ENCODE measurements at regions not wholly inside any gene's neighbourhood (a gene's known extent, or its start where the extent isn't known, plus 50 kb on each side); places are given as distances from the start of the nearest gene placed in this dataset.

DNA sequence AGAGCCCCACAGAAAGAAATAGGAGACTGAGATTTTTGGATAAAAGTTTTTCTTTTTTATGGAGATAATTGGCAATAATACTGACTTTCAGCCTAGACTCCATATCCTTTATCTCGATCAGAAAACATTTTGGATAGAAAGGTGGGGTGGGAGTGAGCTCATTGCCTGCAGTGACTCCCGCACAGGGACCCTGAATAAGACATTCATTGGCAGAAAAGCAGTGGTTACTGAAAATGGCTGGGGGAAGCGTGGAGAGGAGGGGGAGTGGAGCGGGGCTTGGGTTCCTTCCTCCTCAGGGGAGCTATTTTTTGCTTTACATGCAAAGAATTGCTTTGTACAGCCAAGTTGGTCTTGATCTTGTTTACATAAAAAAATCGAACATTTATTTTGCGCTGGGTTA, 90.4 kb upstream of the BMPER start:
- Mint-ChIP-seq H3K4me1 (ENCODE audit: unreplicated experiment) (peaks cover 16% of the 10 kb centered on the region), H3K36me3 (ENCODE audit: unreplicated experiment) (peaks cover 3% of the 10 kb centered on the region), H3K27ac (ENCODE audit: unreplicated experiment) (no peak overlapping the region), H3K4me3 (ENCODE audit: unreplicated experiment) (no peak overlapping the region), H3K27me3 (ENCODE audit: unreplicated experiment) (peaks cover 10% of the 10 kb centered on the region), H3K9me3 (ENCODE audit: unreplicated experiment) (peaks cover 6% of the 10 kb centered on the region)
- TF ChIP-seq, protein P1, sequence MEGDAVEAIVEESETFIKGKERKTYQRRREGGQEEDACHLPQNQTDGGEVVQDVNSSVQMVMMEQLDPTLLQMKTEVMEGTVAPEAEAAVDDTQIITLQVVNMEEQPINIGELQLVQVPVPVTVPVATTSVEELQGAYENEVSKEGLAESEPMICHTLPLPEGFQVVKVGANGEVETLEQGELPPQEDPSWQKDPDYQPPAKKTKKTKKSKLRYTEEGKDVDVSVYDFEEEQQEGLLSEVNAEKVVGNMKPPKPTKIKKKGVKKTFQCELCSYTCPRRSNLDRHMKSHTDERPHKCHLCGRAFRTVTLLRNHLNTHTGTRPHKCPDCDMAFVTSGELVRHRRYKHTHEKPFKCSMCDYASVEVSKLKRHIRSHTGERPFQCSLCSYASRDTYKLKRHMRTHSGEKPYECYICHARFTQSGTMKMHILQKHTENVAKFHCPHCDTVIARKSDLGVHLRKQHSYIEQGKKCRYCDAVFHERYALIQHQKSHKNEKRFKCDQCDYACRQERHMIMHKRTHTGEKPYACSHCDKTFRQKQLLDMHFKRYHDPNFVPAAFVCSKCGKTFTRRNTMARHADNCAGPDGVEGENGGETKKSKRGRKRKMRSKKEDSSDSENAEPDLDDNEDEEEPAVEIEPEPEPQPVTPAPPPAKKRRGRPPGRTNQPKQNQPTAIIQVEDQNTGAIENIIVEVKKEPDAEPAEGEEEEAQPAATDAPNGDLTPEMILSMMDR (IDR thresholded peaks at IDR 0.05), result no peak
- DNase-seq (ENCODE audit: extremely low spot score, unreplicated experiment), result no peak

DNA sequence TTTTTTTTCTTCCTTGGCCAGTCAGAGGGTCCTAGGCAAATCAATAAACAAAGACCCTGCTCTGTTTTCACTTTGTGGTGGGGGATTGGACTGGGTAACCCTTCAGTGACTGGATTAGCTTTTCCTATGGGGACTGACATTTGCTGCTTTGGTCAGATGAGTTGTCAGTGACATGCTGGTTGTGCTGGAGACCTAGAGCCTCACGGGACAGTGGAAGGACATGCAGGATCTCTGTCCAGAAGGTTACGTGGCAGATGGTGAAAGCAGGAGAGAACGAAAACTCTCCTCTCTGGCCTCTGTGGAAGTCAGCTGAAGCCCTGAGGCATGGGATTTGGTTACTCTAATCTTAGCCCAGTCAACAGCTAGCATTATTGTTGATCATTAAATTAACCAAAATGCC, 90.0 kb upstream of the BMPER start:
- Mint-ChIP-seq H3K9me3 (ENCODE audit: unreplicated experiment) (peaks cover 9% of the 10 kb centered on the region), H3K4me1 (ENCODE audit: unreplicated experiment) (peaks cover 16% of the 10 kb centered on the region), H3K27me3 (ENCODE audit: unreplicated experiment) (peaks cover 10% of the 10 kb centered on the region), H3K4me3 (ENCODE audit: unreplicated experiment) (no peak overlapping the region), H3K36me3 (ENCODE audit: unreplicated experiment) (peaks cover 5% of the 10 kb centered on the region), H3K27ac (ENCODE audit: unreplicated experiment) (no peak overlapping the region)
- TF ChIP-seq, protein P1 (IDR thresholded peaks at IDR 0.05), result no peak
- no peak for DNase-seq (ENCODE audit: extremely low spot score, unreplicated experiment)

DNA sequence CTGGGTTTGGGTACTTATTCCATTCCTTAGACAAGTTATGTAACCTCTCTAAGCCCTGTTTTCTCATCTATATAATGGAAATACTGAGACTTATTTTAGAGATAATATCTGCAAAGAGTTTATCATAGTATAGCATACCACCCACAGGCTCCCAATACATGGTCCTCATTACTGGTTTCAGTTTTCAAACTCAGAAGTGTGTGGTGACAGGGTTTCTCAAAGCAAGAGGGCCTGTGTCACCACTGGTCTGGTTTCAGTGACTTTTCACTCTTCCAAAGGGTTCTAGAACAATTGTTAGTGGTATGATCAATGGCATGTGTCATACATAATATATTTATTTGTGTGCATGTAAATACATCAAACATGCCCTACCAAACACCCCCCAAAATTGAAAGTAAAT, 89.2 kb upstream of the BMPER start:
- Mint-ChIP-seq H3K36me3 (ENCODE audit: unreplicated experiment) (peaks cover 5% of the 10 kb centered on the region), H3K4me1 (ENCODE audit: unreplicated experiment) (peaks cover 16% of the 10 kb centered on the region)
- TF ChIP-seq, protein P1 (IDR thresholded peaks at IDR 0.05), result no peak

DNA sequence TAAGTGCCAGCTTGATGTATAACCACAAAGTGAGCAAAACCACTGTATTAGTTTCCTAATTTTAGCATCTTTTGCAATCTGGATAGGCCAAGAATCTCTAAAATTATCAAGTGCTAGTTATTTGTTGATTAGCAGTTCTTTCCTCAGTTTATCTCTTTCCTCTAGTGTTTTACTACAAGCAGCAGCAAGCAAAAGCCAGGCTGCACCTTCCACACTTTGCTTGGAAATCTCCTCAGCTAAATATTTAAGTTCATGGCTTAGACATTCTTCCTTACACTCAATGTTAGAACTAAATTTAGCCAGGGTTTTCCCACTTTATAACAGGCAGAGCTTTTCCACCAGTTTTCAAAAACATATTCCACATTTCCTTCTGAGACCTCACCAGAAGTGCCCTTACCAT, 85.7 kb upstream of the BMPER start:
- Mint-ChIP-seq H3K27me3 (ENCODE audit: unreplicated experiment) (peaks cover 10% of the 10 kb centered on the region), H3K4me3 (ENCODE audit: unreplicated experiment) (no peak overlapping the region), H3K36me3 (ENCODE audit: unreplicated experiment) (peaks cover 5% of the 10 kb centered on the region), H3K9me3 (ENCODE audit: unreplicated experiment) (peaks cover 6% of the 10 kb centered on the region), H3K27ac (ENCODE audit: unreplicated experiment) (no peak overlapping the region), H3K4me1 (ENCODE audit: unreplicated experiment) (peaks cover 12% of the 10 kb centered on the region)
- TF ChIP-seq, protein P1 (IDR thresholded peaks at IDR 0.05), result no peak
- DNase-seq (ENCODE audit: extremely low spot score, unreplicated experiment), result no peak

More for the DNA sequence above, 89.2 kb upstream of the BMPER start:
- H3K27me3 Mint-ChIP-seq (ENCODE audit: unreplicated experiment), result peaks cover 10% of the 10 kb centered on the region
- H3K9me3 Mint-ChIP-seq (ENCODE audit: unreplicated experiment), result peaks cover 9% of the 10 kb centered on the region
- DNase-seq (ENCODE audit: extremely low spot score, unreplicated experiment), result no peak
- H3K4me3 Mint-ChIP-seq (ENCODE audit: unreplicated experiment), result no peak overlapping the region
- H3K27ac Mint-ChIP-seq (ENCODE audit: unreplicated experiment), result no peak overlapping the region

DNA sequence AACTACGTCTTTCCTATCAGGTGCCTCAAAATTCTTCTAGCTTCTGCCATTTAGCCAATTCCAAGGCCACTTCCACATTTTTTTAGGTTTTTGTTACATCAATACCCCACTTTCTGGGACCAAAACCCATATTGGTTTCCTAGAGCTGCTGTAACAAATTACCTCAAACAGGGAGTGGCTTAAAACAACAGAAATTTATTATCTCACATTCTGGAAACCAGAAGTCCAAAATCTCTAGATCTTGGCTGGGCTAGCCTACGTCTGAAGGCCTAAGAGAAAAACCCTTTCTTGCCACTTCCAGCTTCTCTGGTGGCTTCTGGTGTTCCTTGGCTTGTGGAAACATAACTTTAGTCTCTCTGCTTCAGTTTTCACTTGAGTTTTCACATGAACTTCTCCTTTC, 85.1 kb upstream of the BMPER start:
- H3K27ac Mint-ChIP-seq (ENCODE audit: unreplicated experiment), result no peak overlapping the region
- peaks cover 5% of the 10 kb centered on the region for H3K36me3 Mint-ChIP-seq (ENCODE audit: unreplicated experiment)
- DNase-seq (ENCODE audit: extremely low spot score, unreplicated experiment), result no peak
- H3K9me3 Mint-ChIP-seq (ENCODE audit: unreplicated experiment), result peaks cover 6% of the 10 kb centered on the region
- peaks cover 12% of the 10 kb centered on the region for H3K4me1 Mint-ChIP-seq (ENCODE audit: unreplicated experiment)
- TF ChIP-seq, protein P1 (IDR thresholded peaks at IDR 0.05), result no peak
- H3K4me3 Mint-ChIP-seq (ENCODE audit: unreplicated experiment), result no peak overlapping the region
- peaks cover 10% of the 10 kb centered on the region for H3K27me3 Mint-ChIP-seq (ENCODE audit: unreplicated experiment)
